ENCODE measurements at regions not wholly inside any gene's neighbourhood (a gene's known extent, or its start where the extent isn't known, plus 50 kb on each side); places are given as distances from the start of the nearest gene placed in this dataset.

DNA sequence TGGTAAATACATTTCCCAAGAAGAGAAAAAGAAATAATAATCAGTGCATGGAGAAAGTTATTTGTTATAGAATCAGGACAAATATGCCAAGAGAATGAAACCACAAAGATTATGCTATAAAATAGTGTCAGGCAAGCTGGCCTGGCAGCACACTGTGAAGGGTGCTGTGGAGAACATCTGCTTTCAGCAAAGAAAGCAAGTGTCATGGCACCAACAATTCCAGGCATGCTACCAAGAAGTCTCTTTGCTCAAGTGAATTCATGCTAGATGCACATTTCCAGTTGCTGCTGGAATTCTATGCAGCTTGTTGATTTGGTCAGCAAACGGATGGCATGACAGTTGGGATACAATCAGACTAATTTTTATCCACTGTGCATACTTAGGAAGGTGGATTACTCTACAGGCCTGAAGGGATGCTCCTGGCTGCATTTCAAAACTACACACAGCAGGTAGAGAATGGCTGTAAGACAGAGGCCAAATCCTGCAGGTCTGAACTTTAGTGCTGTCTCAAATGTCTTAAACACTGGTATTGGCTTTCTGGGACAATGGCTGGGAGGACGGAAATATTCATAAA lies 154.6 kb upstream of the FAT1 start:
- H3K4me3 ChIP-seq (replicated peaks in 1 of 3; ENCODE audit: low read depth in 2 of 3, low read length in 3 of 3): no peak overlapping the region
- TF ChIP-seq, protein P1, sequence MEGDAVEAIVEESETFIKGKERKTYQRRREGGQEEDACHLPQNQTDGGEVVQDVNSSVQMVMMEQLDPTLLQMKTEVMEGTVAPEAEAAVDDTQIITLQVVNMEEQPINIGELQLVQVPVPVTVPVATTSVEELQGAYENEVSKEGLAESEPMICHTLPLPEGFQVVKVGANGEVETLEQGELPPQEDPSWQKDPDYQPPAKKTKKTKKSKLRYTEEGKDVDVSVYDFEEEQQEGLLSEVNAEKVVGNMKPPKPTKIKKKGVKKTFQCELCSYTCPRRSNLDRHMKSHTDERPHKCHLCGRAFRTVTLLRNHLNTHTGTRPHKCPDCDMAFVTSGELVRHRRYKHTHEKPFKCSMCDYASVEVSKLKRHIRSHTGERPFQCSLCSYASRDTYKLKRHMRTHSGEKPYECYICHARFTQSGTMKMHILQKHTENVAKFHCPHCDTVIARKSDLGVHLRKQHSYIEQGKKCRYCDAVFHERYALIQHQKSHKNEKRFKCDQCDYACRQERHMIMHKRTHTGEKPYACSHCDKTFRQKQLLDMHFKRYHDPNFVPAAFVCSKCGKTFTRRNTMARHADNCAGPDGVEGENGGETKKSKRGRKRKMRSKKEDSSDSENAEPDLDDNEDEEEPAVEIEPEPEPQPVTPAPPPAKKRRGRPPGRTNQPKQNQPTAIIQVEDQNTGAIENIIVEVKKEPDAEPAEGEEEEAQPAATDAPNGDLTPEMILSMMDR (IDR thresholded peaks at IDR 0.05): no peak
- H3K4me2 ChIP-seq (replicated peaks; ENCODE audit: extremely low read depth, low read length, poor library complexity, severe bottlenecking): no peak overlapping the region
- Mint-ChIP-seq H3K36me3 (no peaks in the 10 kb centered on the region), H3K4me1 (no peaks in the 10 kb centered on the region), H3K4me3 (no peak overlapping the region), H3K27me3 (ENCODE audit: low read depth in 3 of 3) (peaks cover 0 to 2% (median 0%) of the 10 kb centered on the region in 3 donors), H3K9me3 (peaks cover 2 to 7% (median 3%) of the 10 kb centered on the region in 7 donors), H3K27ac (no peak overlapping the region)
- no peaks in the 10 kb centered on the region for H4K20me1 ChIP-seq (ENCODE audit: insufficient read depth, low read length)
- H2AFZ ChIP-seq (ENCODE audit: insufficient read depth, low read depth, low read length, poor library complexity, severe bottlenecking): no peak overlapping the region
- no peaks in the 10 kb centered on the region for H3K4me1 ChIP-seq (ENCODE audit: control insufficient read depth in 1 of 2, insufficient read depth in 2 of 2, low read length in 2 of 2)
- intact Hi-C loops (cut with micrococcal nuclease): no loop called here
- H3K36me3 ChIP-seq (replicated peaks in 1 of 2; ENCODE audit: control insufficient read depth in 1 of 2, insufficient read depth in 2 of 2, low read length in 2 of 2): no peaks in the 10 kb centered on the region
- no CpG with 5 or more reads among the region's 2 CpGs for WGBS (ENCODE audit: insufficient coverage)
- H3K79me2 ChIP-seq (ENCODE audit: insufficient read depth, low read length): no peaks in the 10 kb centered on the region
- H3K9me3 ChIP-seq (replicated peaks in 1 of 2; ENCODE audit: control insufficient read depth in 1 of 2, insufficient read depth in 1 of 2, low read length in 2 of 2): peaks cover 0 to 4% of the 10 kb centered on the region in 2 donors
- no peaks in the 10 kb centered on the region for H3K27me3 ChIP-seq (ENCODE audit: control insufficient read depth in 2 of 2, insufficient read depth in 2 of 2, low read length in 2 of 2)
- DNase-seq: no peak
- no peak overlapping the region for H3K9ac ChIP-seq (ENCODE audit: insufficient read depth, low read length, poor library complexity, severe bottlenecking)
- H3K27ac ChIP-seq (ENCODE audit: low read depth in 1 of 2, low read length in 2 of 2): no peak overlapping the region

DNA sequence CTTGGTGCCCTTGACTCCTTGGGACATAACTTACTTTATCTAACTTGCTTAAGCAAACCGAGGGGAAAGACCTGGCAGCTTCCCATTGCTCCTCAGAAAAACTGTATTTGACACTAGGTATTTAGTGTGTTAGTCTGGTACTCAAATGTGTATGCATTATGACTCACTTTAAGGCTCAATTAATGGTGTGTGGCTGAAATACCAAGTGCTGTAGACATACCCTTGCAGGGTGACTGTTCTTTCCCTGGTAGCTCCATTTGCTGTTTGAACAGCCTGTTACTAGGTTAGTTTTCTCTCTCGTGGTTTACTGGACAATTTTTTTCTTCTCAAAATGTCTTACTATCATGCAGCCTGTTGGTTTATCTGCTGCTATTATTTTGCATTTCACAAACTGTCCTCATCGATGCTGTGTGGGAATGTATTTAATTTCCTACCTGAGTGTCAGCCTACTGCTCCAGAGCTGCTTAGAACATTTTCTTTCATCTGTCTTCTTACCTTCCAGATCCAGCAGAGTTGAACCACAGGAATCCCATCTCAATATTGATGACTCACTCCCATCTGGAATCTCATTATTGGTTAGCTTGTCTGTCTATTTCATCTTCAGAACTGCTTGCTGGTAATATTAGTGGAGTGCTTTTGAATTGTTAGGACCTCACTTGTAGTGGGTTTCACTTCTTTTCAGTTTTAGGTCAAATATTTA lies 158.0 kb upstream of the FAT1 start:
- H3K4me2 ChIP-seq (replicated peaks; ENCODE audit: extremely low read depth, low read length, poor library complexity, severe bottlenecking): no peak overlapping the region
- intact Hi-C loops (cut with micrococcal nuclease): no loop called here
- peaks cover 7 to 10% of the 10 kb centered on the region in 2 donors for H3K9me3 ChIP-seq (replicated peaks in 1 of 2; ENCODE audit: control insufficient read depth in 1 of 2, insufficient read depth in 1 of 2, low read length in 2 of 2)
- TF ChIP-seq, protein P1 (IDR thresholded peaks at IDR 0.05): no peak
- no peaks in the 10 kb centered on the region for H3K27me3 Mint-ChIP-seq (ENCODE audit: low read depth in 3 of 3)
- no peak for DNase-seq
- H3K36me3 ChIP-seq (replicated peaks in 1 of 2; ENCODE audit: control insufficient read depth in 1 of 2, insufficient read depth in 2 of 2, low read length in 2 of 2): no peaks in the 10 kb centered on the region
- no peaks in the 10 kb centered on the region for H4K20me1 ChIP-seq (ENCODE audit: insufficient read depth, low read length)
- no peak overlapping the region for H3K27ac ChIP-seq (ENCODE audit: low read depth in 1 of 2, low read length in 2 of 2)
- H3K79me2 ChIP-seq (ENCODE audit: insufficient read depth, low read length): no peaks in the 10 kb centered on the region
- no peaks in the 10 kb centered on the region for H3K4me1 ChIP-seq (ENCODE audit: control insufficient read depth in 1 of 2, insufficient read depth in 2 of 2, low read length in 2 of 2)
- no peak overlapping the region for H3K9ac ChIP-seq (ENCODE audit: insufficient read depth, low read length, poor library complexity, severe bottlenecking)
- H3K27ac Mint-ChIP-seq: no peak overlapping the region
- H3K27me3 ChIP-seq (ENCODE audit: control insufficient read depth in 2 of 2, insufficient read depth in 2 of 2, low read length in 2 of 2): no peaks in the 10 kb centered on the region
- no peak overlapping the region for H3K4me3 Mint-ChIP-seq
- no peak overlapping the region for H3K4me3 ChIP-seq (replicated peaks in 1 of 3; ENCODE audit: low read depth in 2 of 3, low read length in 3 of 3)
- peaks cover 0 to 12% (median 7%) of the 10 kb centered on the region in 7 donors for H3K9me3 Mint-ChIP-seq
- H2AFZ ChIP-seq (ENCODE audit: insufficient read depth, low read depth, low read length, poor library complexity, severe bottlenecking): no peak overlapping the region
- no peaks in the 10 kb centered on the region for H3K4me1 Mint-ChIP-seq
- no CpG with 5 or more reads among the region's 3 CpGs for WGBS (ENCODE audit: insufficient coverage)
- no peaks in the 10 kb centered on the region for H3K36me3 Mint-ChIP-seq
